Activated CD8-positive, alpha-beta memory T cell treated with anti-CD3 and anti-CD28 coated beads for 36 hours (primary cell): ENCODE measurements at regions not wholly inside any gene's neighbourhood (a gene's known extent, or its start where the extent isn't known, plus 50 kb on each side); places are given as distances from the start of the nearest gene placed in this dataset.

ENCODE experiments used
- CTCF ChIA-PET: fragments of 350-600 bp; sonication (Branson Sonifier 250); formaldehyde crosslinking; loops from one replicate; lab custom pipeline; 2021; ENCODE audit warnings: antibody characterized with exemption; lab: Charles Lee
- POLR2A ChIA-PET: fragments of 350-600 bp; sonication (Branson Sonifier 250); formaldehyde crosslinking; loops from one replicate; lab custom pipeline; 2021; ENCODE audit warnings: antibody characterized with exemption; lab: Charles Lee

DNA sequence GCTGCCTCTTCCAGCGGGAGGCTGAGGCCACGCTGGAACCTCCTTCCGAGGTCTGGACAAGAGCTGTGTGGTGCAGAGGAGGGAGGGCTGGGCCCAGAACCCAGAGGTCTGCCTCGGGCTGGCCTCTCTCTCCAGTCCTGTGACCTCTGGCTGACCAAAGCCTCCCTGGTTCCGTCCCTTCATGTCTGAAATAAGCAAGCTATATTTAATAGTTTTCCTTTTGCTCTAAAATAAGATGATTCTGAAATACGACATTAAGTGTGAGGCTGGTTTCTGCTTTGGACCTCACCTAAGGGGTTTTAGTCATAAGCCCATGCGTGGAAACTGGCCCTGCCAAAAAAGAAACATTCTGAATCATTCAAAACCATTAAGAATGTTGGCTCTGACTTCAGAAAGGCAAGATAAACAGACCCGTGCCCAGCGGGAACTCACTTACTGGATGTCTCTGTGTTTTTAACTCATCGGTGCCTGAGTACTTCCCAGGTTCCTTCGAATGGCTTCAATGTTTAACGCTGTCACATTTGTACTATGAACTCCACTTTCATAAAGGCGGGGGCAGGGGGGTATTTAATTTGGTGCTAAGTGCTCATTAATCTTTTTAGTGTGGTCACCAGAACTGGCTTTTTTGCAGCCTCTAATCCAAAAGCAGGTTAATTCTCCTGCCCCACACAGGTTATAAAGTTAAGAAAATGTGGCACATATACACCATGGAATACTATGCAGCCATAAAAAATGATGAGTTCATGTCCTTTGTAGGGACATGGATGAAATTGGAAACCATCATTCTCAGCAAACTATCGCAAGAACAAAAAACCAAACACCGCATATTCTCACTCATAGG, 157.5 kb upstream of the KLF14 start:
- ChIA-PET POLR2A (interaction anchor here (0.6 kb wide), 1 partner anchor 11 kb away, joined by 3 read pairs; no protein-coding TSS in a partner anchor), CTCF (no interaction called here)

GRCh38 chr7:130893441-130893894, 159.5 kb upstream of the KLF14 start:
- CTCF ChIA-PET, result interaction anchor here (1.0 to 1.3 kb wide), 2 partner anchors 11 to 54 kb away, joined by 3 read pairs; no protein-coding TSS in a partner anchor

GRCh38 chr7:130894146-130894908, 160.3 kb upstream of the KLF14 start:
- ChIA-PET POLR2A (interaction anchor here (1.3 kb wide), 1 partner anchor 19 kb away, joined by 6 read pairs; no protein-coding TSS in a partner anchor), CTCF (interaction anchor here (1.0 to 1.3 kb wide), 2 partner anchors 10 to 17 kb away, joined by 3 read pairs; no protein-coding TSS in a partner anchor)

More at GRCh38 chr7:130893441-130893894, 159.5 kb upstream of the KLF14 start:
- POLR2A ChIA-PET, result interaction anchor here (0.6 to 1.3 kb wide), 5 partner anchors 11 to 152 kb away, joined by 3 to 6 read pairs (median 4); no protein-coding TSS in a partner anchor

DNA sequence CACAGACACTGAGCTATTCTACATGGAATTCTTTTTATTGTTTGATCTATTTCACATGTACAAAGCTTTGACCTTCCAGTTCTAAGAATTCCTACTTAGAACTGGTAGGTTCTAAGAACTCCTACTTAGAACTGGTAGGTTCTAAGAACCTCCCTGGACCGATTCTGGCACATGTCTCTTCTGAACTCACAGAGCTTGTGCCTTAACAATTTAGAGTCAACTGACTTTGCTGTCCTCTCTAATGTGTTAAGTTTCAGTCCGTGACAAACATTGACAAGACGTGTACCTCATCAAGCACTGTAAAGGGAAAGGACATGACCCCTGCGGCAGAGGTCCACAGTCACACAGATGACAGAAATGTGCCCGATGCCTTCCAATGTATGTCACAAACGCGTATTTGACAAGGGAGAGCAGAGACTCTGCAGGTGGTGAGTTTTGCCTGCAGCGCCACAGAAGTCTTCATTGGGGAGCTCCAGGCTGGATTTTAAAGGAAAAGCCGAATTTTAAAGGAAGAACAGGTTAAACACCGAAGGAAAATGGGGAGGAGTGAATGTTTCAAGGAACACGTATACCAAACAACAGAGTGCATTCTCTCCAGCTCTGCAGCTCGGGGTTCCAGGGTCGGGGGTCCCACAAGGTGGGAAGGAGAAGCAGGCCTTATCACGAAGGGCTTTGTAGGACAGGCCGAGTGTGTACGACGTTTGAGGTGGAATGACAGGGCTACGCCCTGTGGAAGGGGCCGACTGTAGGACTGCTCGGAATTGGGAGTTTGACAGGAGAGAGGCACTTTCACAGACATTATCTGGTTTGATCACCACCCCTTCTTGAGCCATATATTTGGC, 161.1 kb upstream of the KLF14 start:
- POLR2A ChIA-PET, result no interaction called here
- CTCF ChIA-PET, result interaction anchor here (0.5 to 1.6 kb wide), 4 partner anchors 9 to 145 kb away, joined by 3 to 4 read pairs (median 3); no protein-coding TSS in a partner anchor

- POLR2A ChIA-PET, result interaction anchor here (0.6 kb wide), 1 partner anchor 42 kb away, joined by 3 read pairs; no protein-coding TSS in a partner anchor
- CTCF ChIA-PET, result interaction anchor here (0.7 to 1.7 kb wide), 10 partner anchors 13 to 144 kb away, joined by 3 to 7 read pairs (median 4); no protein-coding TSS in a partner anchor
Observed at GRCh38 chr7:130896051-130896881, 162.3 kb upstream of the KLF14 start.

GRCh38 chr7:130896898-130897514, 163.0 kb upstream of the KLF14 start:
- CTCF ChIA-PET, result interaction anchor here (0.6 to 1.7 kb wide), 13 partner anchors 9 to 147 kb away, joined by 3 to 7 read pairs (median 4); no protein-coding TSS in a partner anchor
- POLR2A ChIA-PET, result interaction anchor here (0.6 kb wide), 1 partner anchor 41 kb away, joined by 3 read pairs; no protein-coding TSS in a partner anchor

GRCh38 chr7:130897515-130898419, 163.8 kb upstream of the KLF14 start:
- CTCF ChIA-PET, result interaction anchor here (0.6 to 1.7 kb wide), 9 partner anchors 8 to 146 kb away, joined by 3 to 7 read pairs (median 4); no protein-coding TSS in a partner anchor
- POLR2A ChIA-PET, result no interaction called here

GRCh38 chr7:130899071-130899560, 165.1 kb upstream of the KLF14 start:
- POLR2A ChIA-PET, result interaction anchor here (0.7 kb wide), 1 partner anchor 329 kb away, joined by 6 read pairs; no protein-coding TSS in a partner anchor
- CTCF ChIA-PET, result interaction anchor here (0.6 kb wide), 1 partner anchor 31 kb away, joined by 4 read pairs; no protein-coding TSS in a partner anchor

DNA sequence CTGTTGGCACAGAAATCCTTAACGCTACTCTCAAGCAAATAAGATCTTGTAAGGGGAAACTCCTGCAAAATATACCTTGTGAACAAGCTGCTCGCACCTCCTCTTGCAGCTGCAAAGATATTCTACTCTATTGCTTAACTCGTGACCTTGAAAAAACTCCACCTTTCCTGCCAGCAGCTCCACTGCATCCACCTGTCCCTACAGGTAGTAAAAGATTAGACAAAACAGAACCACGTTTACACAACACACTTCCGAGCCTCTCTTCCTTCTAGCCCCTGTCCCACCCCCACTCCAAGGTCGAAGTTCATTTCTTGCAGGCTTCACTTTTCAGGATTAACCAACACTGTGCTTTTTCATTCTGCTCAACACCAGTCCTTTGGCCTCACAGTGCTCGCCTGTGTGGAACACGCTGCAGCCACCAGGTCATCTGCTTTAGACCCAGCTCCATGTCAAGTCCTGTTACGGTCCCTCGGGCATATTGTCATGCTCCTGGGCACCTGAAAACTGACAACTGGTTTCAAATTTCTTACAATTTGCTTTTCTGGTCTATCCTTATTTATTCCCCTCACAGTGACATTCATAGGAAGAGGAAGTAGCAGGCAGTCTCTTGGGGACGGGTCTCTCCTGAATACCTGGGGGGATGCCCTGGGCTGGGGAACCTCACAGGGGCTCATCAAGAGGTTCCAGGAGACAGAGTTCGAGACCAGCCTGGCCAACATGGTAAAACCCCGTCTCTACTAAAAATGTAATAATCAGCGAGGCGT, 165.8 kb upstream of the KLF14 start:
- POLR2A ChIA-PET, result interaction anchor here (0.7 kb wide), 1 partner anchor 329 kb away, joined by 6 read pairs; no protein-coding TSS in a partner anchor
- CTCF ChIA-PET, result no interaction called here

GRCh38 chr7:130900471-130901076, 166.6 kb upstream of the KLF14 start:
- CTCF ChIA-PET, result no interaction called here
- POLR2A ChIA-PET, result no interaction called here

GRCh38 chr7:130901209-130901783, 167.3 kb upstream of the KLF14 start:
- POLR2A ChIA-PET, result no interaction called here
- CTCF ChIA-PET, result no interaction called here

DNA sequence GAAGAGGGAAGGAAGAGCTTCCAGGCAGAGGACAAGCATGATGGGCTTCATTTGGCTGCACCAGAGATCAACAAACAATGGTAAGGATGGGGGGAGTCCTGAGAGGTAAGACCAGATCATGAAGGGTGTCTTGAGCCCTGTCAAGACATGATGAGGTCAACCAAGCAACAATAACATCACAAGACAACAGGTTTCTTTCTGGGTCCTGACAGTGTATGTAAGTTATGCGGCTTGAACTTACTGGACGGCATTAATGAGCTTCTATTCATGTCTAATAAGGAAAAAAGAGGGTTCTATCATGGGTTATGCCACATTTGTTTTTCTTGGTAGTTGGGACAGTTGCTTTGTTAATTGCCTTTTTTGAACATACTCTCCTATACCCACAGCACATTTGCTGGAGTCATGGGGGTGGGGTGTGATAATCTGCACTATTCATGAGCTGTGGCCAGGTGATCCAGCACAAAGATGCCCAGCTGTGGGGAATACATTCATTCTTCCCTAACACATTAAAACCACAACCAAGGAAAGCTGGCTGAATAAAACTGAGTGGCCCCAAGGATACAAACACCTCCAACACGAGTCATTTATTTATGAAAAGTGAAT, 168.8 kb upstream of the KLF14 start:
- CTCF ChIA-PET, result interaction anchor here (0.5 to 0.6 kb wide), 2 partner anchors 8 to 610 kb away, joined by 3 read pairs; no protein-coding TSS in a partner anchor

DNA sequence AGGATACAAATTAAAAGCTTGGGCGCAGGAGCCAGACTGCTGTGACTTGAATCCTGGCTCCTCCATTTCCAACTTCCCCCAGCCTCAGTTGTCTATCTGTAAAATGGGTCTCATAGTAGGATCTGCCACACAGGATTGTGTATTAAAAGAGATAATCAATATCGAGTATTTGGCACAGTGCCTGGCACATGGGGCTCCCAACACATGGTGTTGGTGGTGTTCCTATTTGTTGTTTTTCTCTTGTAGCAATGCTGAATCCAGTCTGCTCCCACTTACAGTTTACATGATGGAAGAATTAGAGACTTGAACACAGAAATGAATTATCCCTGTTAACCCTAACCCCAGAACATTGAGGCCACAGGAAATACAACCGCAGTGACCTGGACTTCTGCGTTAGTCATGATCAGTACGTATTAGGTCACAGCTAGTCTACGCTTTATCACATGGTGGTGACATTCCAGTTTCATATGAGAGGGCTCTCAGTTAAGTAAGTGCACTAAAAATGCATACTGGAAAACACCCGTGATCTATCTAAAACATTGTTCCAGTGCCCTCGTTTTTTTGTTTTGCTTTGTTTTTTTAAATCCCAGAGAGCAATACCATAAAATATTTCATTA, 169.5 kb upstream of the KLF14 start:
- CTCF ChIA-PET, result interaction anchor here (0.5 to 1.2 kb wide), 4 partner anchors 8 to 610 kb away, joined by 3 to 4 read pairs (median 3); no protein-coding TSS in a partner anchor
- POLR2A ChIA-PET, result interaction anchor here (0.8 kb wide), 1 partner anchor 12 kb away, joined by 3 read pairs; no protein-coding TSS in a partner anchor

More for the DNA sequence above, 168.8 kb upstream of the KLF14 start:
- POLR2A ChIA-PET, result interaction anchor here (0.5 kb wide), 1 partner anchor 203 kb away, joined by 4 read pairs; no protein-coding TSS in a partner anchor
